Activated CD4-positive, alpha-beta T cell treated with anti-CD3 and anti-CD28 coated beads, Interleukin-2, amount 10 ng/mL, durations not matched to agents 7 days and 5 days (primary cell): ENCODE measurements at regions not wholly inside any gene's neighbourhood (a gene's known extent, or its start where the extent isn't known, plus 50 kb on each side); places are given as distances from the start of the nearest gene placed in this dataset.

Source experiments
- CTCF ChIA-PET: fragments of 350-600 bp; sonication (Branson Sonifier 250); formaldehyde crosslinking; loops from one replicate; lab custom pipeline; 2021; ENCODE audit warnings: antibody characterized with exemption; lab: Charles Lee
- POLR2A ChIA-PET: fragments of 350-600 bp; sonication (Branson Sonifier 250); formaldehyde crosslinking; loops from one replicate; lab custom pipeline; 2021; ENCODE audit warnings: antibody characterized with exemption; lab: Charles Lee
- DNase-seq: peaks from one replicate; pipeline ENCODE4 v3.0.0-alpha.2; 2020
- H3K27ac Mint-ChIP-seq: one replicate; pipeline ENCODE4 v1.8.0; 2021; ENCODE audit warnings: mild to moderate bottlenecking, moderate library complexity, mixed read lengths
- H3K27me3 Mint-ChIP-seq: one replicate; pipeline ENCODE4 v1.8.0; 2021; ENCODE audit warnings: mixed read lengths
- H3K36me3 Mint-ChIP-seq: one replicate; pipeline ENCODE4 v1.8.0; 2021; ENCODE audit warnings: low read depth, mixed read lengths
- H3K4me1 Mint-ChIP-seq: one replicate; pipeline ENCODE4 v1.8.0; 2021; ENCODE audit warnings: mixed read lengths
- H3K4me3 Mint-ChIP-seq: one replicate; pipeline ENCODE4 v1.8.0; 2021; ENCODE audit warnings: mild to moderate bottlenecking, moderate library complexity, mixed read lengths
- H3K9me3 Mint-ChIP-seq: one replicate; pipeline ENCODE4 v1.8.0; 2021; ENCODE audit warnings: mixed read lengths

- H3K9me3 Mint-ChIP-seq: peaks cover 7% of the 10 kb centered on the region
- H3K27ac Mint-ChIP-seq: no peak overlapping the region
- POLR2A ChIA-PET: no interaction called here
- H3K4me1 Mint-ChIP-seq: no peaks in the 10 kb centered on the region
- H3K4me3 Mint-ChIP-seq: no peak overlapping the region
- H3K27me3 Mint-ChIP-seq: no peaks in the 10 kb centered on the region
- no peak for DNase-seq
- CTCF ChIA-PET: no interaction called here
- H3K36me3 Mint-ChIP-seq: no peaks in the 10 kb centered on the region
Measured at GRCh38 chr13:83546476-83546875, 335.8 kb downstream of the SLITRK1 start.

- Mint-ChIP-seq H3K27me3 (no peaks in the 10 kb centered on the region), H3K36me3 (no peaks in the 10 kb centered on the region), H3K4me1 (no peaks in the 10 kb centered on the region), H3K4me3 (no peak overlapping the region), H3K27ac (no peak overlapping the region), H3K9me3 (peaks cover 29% of the 10 kb centered on the region)
- CTCF ChIA-PET: no interaction called here
- POLR2A ChIA-PET: no interaction called here
- no peak for DNase-seq
Measured at GRCh38 chr13:83538636-83539035, 343.6 kb downstream of the SLITRK1 start.

GRCh38 chr13:83536941-83537340 lies 345.3 kb downstream of the SLITRK1 start:
- CTCF ChIA-PET: no interaction called here
- no peak overlapping the region for H3K27ac Mint-ChIP-seq
- POLR2A ChIA-PET: no interaction called here
- H3K9me3 Mint-ChIP-seq: peaks cover 30% of the 10 kb centered on the region
- H3K36me3 Mint-ChIP-seq: no peaks in the 10 kb centered on the region
- H3K27me3 Mint-ChIP-seq: no peaks in the 10 kb centered on the region
- no peaks in the 10 kb centered on the region for H3K4me1 Mint-ChIP-seq
- no peak overlapping the region for H3K4me3 Mint-ChIP-seq
- DNase-seq: no peak

- DNase-seq: no peak
- ChIA-PET POLR2A (no interaction called here), CTCF (no interaction called here)
- Mint-ChIP-seq H3K27ac (no peak overlapping the region), H3K4me3 (no peak overlapping the region), H3K9me3 (peaks cover 30% of the 10 kb centered on the region), H3K36me3 (no peaks in the 10 kb centered on the region), H3K27me3 (no peaks in the 10 kb centered on the region), H3K4me1 (no peaks in the 10 kb centered on the region)
Measured at GRCh38 chr13:83536153-83536552, 346.1 kb downstream of the SLITRK1 start.

GRCh38 chr13:83532809-83533208 lies 349.5 kb downstream of the SLITRK1 start:
- H3K4me3 Mint-ChIP-seq: no peak overlapping the region
- H3K27ac Mint-ChIP-seq: no peak overlapping the region
- H3K27me3 Mint-ChIP-seq: no peaks in the 10 kb centered on the region
- H3K36me3 Mint-ChIP-seq: no peaks in the 10 kb centered on the region
- CTCF ChIA-PET: no interaction called here
- no peak for DNase-seq
- POLR2A ChIA-PET: no interaction called here
- peaks cover 12% of the 10 kb centered on the region for H3K9me3 Mint-ChIP-seq
- H3K4me1 Mint-ChIP-seq: no peaks in the 10 kb centered on the region

- CTCF ChIA-PET: no interaction called here
- no peak overlapping the region for H3K27ac Mint-ChIP-seq
- no peaks in the 10 kb centered on the region for H3K27me3 Mint-ChIP-seq
- POLR2A ChIA-PET: no interaction called here
- DNase-seq: no peak
- H3K4me1 Mint-ChIP-seq: no peaks in the 10 kb centered on the region
- H3K9me3 Mint-ChIP-seq: peaks cover 6% of the 10 kb centered on the region
- H3K4me3 Mint-ChIP-seq: no peak overlapping the region
- H3K36me3 Mint-ChIP-seq: no peaks in the 10 kb centered on the region
Measured at GRCh38 chr13:83531022-83531421, 351.3 kb downstream of the SLITRK1 start.

- POLR2A ChIA-PET: no interaction called here
- CTCF ChIA-PET: no interaction called here
- H3K27ac Mint-ChIP-seq: no peak overlapping the region
- H3K36me3 Mint-ChIP-seq: no peaks in the 10 kb centered on the region
- no peak for DNase-seq
- H3K4me1 Mint-ChIP-seq: no peaks in the 10 kb centered on the region
- no peaks in the 10 kb centered on the region for H3K9me3 Mint-ChIP-seq
- H3K27me3 Mint-ChIP-seq: no peaks in the 10 kb centered on the region
- H3K4me3 Mint-ChIP-seq: no peak overlapping the region
Measured at GRCh38 chr13:83516781-83517180, 365.5 kb downstream of the SLITRK1 start.

- no peaks in the 10 kb centered on the region for H3K27me3 Mint-ChIP-seq
- H3K4me3 Mint-ChIP-seq: no peak overlapping the region
- H3K4me1 Mint-ChIP-seq: no peaks in the 10 kb centered on the region
- CTCF ChIA-PET: no interaction called here
- POLR2A ChIA-PET: no interaction called here
- no peak for DNase-seq
- H3K36me3 Mint-ChIP-seq: no peaks in the 10 kb centered on the region
- no peak overlapping the region for H3K27ac Mint-ChIP-seq
- no peaks in the 10 kb centered on the region for H3K9me3 Mint-ChIP-seq
Measured at GRCh38 chr13:83515268-83516015, 366.8 kb downstream of the SLITRK1 start.

DNA sequence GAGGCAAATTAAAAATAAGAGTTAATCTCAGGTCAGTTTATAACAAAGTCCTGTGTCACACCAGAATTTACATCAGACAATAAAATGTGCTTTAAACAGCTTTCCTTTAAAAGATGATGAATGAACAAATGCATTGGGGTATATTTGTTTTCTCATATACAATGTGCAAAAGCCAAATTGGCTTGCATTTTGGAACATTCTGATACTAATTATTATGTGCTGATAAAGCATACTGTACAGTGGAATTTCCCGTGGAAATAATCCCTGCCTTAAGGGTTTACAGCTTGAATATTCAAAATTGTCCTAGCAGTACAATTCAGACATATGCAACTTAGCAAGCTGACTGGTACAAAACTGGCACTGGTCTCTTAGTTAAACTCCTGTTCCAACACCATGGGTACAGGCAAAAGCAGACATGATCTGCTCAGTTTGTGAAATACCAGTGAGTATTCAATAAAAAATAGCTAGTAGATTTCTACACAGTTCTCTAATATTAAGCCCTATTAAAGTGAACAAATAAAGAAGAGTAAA lies 373.4 kb downstream of the SLITRK1 start:
- no peaks in the 10 kb centered on the region for H3K9me3 Mint-ChIP-seq
- H3K4me3 Mint-ChIP-seq: no peak overlapping the region
- DNase-seq: no peak
- POLR2A ChIA-PET: interaction anchor here (0.6 kb wide), 1 partner anchor 9 kb away, joined by 5 read pairs; no protein-coding TSS in a partner anchor
- no peak overlapping the region for H3K27ac Mint-ChIP-seq
- no peaks in the 10 kb centered on the region for H3K4me1 Mint-ChIP-seq
- CTCF ChIA-PET: no interaction called here
- no peaks in the 10 kb centered on the region for H3K36me3 Mint-ChIP-seq
- no peaks in the 10 kb centered on the region for H3K27me3 Mint-ChIP-seq

DNA sequence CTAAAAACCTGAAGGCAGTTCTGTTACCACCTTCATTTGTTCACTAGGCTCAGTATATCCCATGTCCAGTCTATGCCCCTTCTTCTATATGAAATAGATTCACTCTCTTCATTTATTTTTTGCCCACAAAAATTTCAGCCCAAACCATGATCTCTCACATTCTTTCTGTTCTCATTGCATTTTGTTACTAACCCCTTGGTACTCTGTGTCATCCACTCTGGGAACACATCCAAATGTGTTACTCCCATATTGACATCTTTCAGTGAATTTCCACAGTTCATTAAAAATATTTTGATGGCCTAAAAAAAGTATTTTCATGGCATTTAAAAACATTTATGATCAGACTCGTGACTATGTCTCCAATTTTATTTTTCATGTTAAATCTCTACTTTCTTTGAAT lies 378.9 kb downstream of the SLITRK1 start:
- no peaks in the 10 kb centered on the region for H3K4me1 Mint-ChIP-seq
- POLR2A ChIA-PET: no interaction called here
- no peak for DNase-seq
- no peaks in the 10 kb centered on the region for H3K27me3 Mint-ChIP-seq
- CTCF ChIA-PET: no interaction called here
- no peaks in the 10 kb centered on the region for H3K36me3 Mint-ChIP-seq
- no peaks in the 10 kb centered on the region for H3K9me3 Mint-ChIP-seq
- no peak overlapping the region for H3K4me3 Mint-ChIP-seq
- H3K27ac Mint-ChIP-seq: no peak overlapping the region

GRCh38 chr13:83499286-83499685 lies 383.0 kb downstream of the SLITRK1 start:
- no peaks in the 10 kb centered on the region for H3K4me1 Mint-ChIP-seq
- no peak overlapping the region for H3K27ac Mint-ChIP-seq
- ChIA-PET CTCF (no interaction called here), POLR2A (interaction anchor here (0.6 kb wide), 1 partner anchor 59 kb away, joined by 3 read pairs; no protein-coding TSS in a partner anchor)
- no peaks in the 10 kb centered on the region for H3K36me3 Mint-ChIP-seq
- no peaks in the 10 kb centered on the region for H3K27me3 Mint-ChIP-seq
- no peak for DNase-seq
- no peaks in the 10 kb centered on the region for H3K9me3 Mint-ChIP-seq
- no peak overlapping the region for H3K4me3 Mint-ChIP-seq

DNA sequence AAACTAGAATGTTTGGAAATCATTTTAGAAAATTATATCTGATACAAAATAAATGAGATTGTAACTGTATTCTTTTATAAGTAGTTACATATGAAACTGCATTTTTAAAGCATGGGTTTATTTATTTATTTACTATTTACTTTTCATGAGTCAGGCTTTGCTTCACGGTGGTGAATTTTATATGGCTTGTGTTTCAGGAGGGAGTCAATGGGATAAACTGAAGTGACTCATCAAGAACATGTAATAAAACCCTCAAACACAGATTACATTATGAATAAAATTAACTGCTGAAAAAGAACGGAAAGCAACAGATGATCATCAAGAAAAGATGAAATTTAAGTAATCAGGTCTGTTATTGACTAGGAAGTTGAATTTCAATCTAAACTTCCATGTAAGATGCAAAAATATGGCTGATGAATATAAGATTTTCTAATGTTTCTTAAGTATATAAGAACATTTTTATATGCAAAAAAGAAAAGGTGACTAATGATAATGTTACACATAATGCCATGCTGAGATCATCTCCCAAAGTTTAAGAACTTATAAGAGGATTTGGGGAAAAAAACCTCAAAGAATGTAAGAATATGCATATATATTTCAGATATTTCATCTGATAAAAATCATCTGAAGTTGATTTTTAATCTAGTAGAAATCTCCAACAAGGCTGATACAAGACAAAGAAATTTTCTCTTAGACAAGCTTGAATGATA lies 383.6 kb downstream of the SLITRK1 start:
- Mint-ChIP-seq H3K27ac (no peak overlapping the region), H3K27me3 (no peaks in the 10 kb centered on the region), H3K4me1 (no peaks in the 10 kb centered on the region), H3K9me3 (no peaks in the 10 kb centered on the region), H3K36me3 (no peaks in the 10 kb centered on the region), H3K4me3 (no peak overlapping the region)
- ChIA-PET CTCF (no interaction called here), POLR2A (interaction anchor here (0.6 kb wide), 1 partner anchor 59 kb away, joined by 3 read pairs; no protein-coding TSS in a partner anchor)
- DNase-seq: no peak

DNA sequence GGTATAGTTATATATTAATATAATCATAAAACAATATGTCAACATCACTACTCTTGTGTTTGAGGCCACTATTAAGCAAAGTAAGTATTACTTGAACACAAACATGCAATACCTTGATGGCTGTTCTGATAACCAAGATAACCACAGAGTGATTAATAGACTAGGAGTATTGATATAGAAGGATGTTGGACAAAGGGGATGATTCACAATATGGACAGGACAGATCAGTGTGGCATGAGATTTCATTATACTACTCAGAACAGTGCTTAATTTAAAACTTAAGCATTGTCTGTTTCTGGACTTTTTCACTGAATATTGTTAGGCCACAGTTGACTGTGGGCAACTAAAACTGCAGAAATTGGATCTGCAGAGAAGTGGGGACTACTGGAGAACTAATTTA lies 384.2 kb downstream of the SLITRK1 start:
- Mint-ChIP-seq H3K9me3 (no peaks in the 10 kb centered on the region), H3K36me3 (no peaks in the 10 kb centered on the region), H3K27ac (no peak overlapping the region), H3K27me3 (no peaks in the 10 kb centered on the region), H3K4me3 (no peak overlapping the region), H3K4me1 (no peaks in the 10 kb centered on the region)
- ChIA-PET CTCF (no interaction called here), POLR2A (no interaction called here)
- DNase-seq: no peak
